NCI-H187 (cell line): ENCODE measurements at regions not wholly inside any gene's neighbourhood (a gene's known extent, or its start where the extent isn't known, plus 50 kb on each side); places are given as distances from the start of the nearest gene placed in this dataset.

ENCODE experiments used
- DNase-seq, 2 experiments: peaks; one replicate each; lab custom pipeline; 2025; lab: John Stamatoyannopoulos, UW

DNA sequence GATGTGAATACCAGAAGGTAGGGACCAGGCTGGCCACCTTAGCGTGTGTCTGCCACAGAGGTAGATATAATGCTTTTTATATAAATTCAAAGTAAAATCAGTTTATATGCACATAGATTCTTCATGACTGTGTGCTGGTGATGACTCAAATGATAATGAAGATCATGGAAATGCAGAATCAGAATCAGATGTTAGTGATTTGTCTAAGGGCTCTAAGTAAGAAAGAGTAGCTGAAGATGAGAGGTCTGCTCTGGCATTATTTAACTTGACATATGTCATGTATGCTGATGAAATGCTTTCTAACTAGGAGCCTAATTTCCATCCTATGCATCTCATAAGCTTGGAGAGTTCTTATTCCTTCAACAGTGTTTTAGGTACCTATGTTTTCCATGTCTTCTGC lies 50.3 kb upstream of the DPH6 start:
- DNase-seq = no peak

DNA sequence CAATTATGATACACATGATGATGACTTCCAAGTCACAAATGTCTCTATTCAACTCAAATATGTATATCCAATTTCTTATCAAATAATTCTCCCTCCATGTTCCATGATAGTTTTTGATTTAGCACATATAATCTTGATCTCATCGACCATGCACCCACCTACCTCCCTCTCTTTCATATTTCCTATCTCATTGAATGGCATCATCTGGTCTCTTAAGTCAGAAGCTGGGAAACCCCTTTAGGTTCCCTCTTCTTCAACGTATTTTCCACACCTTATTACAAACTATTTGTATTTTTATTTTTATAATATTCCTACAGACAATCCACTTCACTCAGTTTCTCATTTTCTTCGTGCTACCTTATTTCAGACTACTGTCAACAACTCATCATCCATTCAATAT lies 56.9 kb upstream of the DPH6 start:
- no peak for DNase-seq

DNA sequence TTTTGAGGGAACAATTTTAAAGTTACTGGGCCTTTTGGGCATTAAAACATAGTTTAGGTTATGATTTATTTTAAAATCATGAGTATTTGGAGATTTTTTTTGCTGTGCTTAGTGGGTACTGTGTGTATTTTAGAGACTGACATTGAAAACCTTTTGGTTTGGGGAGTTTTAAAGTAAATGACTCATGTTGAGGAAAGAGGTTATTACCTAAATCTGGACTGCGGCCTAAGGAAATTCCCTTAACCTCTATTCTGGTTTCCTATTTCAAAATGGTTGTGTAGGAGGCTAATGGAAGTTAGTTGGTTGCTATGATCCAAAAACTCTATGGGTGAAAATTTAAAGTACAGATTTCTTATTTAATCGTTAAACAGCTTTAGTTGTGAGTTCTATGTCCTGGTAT lies 57.3 kb upstream of the DPH6 start:
- DNase-seq = no peak

DNA sequence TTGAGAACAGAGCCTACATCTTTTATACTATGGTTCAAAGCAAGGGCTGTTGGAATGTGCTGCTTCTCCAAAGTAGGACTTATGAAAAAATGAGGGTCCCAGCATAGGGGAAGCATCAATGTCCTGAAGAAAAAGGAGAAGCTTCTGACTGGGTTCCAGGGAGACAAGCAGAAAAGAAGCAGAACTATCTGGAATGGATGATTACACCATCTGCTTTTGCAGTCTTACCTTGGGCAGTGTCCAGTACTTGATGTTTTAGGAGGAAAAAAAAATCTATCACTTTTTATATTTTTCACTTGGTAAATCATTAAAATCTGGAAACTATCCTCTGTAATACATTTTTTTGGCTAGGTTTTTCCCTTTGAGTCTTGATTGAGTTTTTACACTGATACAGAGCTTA lies 57.9 kb upstream of the DPH6 start:
- no peak for DNase-seq

- no peak for DNase-seq
Measured at GRCh38 chr15:35605764-35606449, 59.9 kb upstream of the DPH6 start.

GRCh38 chr15:35606450-35606779 lies 60.5 kb upstream of the DPH6 start:
- DNase-seq = no peak

DNA sequence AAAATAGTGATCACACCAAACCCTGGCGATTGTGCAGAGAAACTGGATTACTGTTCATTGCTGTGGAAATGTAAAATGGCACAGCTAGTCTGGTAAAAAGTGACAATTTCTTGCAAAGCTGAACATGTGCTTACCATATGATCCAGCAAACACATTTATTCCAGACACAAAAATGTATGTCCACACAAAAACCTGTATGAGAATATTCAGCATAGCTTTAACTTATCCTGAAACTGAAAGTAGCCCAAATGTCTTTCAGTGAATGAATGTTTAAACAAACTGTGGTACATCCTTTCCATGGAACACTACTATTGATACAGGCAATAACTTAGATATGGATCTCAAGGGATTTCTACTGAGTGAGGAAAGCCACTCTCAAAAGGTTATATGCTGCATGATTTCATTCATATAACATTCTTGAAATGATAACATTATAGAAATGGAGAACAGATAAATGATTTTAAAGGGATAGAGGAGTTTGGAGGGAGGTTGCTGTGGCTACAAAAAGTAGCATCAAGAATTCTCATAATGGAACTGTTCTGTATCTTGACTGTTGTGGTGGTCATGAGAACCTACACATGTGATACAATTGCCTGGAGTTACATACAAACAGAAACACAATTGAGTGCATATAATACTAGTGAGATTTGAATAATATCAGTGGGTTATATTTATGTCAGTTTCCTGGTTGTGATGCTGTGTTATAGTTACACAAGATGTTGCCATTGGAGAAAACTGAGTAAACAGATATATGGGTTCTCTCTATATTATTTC lies 70.7 kb upstream of the DPH6 start:
- no peak for DNase-seq

- DNase-seq = no peak
Measured at GRCh38 chr15:35618260-35619188, 72.6 kb upstream of the DPH6 start.

DNA sequence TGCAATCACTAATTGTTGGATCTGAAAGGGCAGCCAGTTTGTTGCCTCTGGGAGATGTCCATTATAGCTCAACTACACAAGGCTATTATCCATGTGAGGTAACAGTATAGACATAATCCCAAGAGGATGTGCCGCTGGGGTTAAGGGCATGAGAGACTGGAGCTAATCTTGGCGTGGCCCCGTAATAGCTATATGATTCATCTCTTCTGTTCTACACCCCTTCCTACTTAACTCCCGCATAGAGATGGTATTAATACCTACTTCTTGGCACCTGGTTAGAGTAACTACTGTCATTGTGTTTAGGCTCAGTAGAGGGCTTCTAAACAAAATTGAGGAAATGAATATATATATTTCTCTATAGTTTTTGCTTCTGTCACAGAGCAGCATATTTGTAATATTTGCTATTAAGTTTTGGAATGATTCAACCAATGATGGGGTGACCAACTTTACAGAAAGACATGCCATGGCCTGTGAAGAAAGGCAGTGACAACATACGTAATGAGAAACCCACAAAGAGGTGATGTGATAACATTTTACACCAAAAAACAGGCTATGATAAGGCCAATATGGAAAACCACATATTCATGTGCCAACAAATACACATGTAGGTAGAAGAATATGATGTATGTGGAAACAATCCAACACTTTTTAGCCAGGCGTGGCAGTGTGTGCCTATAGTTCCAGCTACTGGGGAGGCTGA lies 76.8 kb upstream of the DPH6 start:
- DNase-seq = no peak

DNA sequence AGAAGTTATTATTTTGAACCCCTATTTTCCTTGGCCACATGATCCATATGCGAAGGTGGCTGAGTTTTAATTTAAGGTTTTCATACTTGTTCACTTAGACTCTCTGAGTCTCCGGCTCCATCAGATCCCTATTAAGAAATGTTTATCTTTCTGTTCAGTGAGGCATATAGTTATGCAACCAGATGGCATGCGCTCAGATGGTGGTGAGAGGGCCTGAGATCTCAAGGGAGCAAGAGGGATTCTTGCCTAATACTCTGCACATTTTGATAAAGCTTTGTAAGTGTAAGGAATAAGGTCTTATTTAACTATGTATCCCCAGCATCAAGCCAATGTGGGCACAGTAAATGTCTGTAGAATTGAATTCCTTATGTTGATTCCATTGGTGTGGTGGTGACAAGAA lies 78.9 kb upstream of the DPH6 start:
- no peak for DNase-seq

DNA sequence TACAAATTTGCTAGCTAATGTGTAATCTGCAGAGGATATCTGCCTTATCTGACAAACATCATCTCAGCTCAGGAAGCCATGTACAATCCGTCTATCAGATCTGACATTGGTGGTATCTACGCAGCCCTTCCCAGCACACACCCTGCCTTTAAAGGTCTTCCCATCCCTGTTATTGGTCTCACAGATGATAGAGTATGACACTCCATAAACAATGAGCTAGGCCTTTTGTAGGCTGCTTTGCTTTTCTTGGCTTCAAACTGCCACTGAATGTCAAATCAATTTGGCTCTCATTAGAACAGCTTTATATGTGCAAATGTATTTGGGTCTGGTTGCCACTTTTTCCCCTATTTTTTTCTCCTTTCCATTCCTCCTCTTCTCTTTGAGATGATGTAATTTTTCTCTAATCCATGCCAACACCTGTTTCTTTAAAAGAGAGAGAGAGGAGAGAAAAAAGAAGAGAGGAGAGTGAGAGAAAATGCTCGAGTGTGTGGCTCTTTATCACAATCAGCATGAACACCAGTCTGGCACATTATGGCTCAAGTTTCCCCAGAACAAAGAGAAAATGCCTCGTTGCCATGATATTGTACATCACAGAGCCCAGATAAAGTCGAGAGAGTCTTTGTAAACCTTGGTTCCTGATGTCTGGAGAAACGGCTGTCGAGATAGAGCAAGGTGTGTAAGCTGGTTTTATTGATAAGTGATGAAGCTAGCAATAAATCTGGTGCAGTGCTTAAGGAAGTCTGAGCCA lies 80.8 kb upstream of the DPH6 start:
- DNase-seq = peak in 1 of 2 experiments; percentile 2

- no peak for DNase-seq
Measured at GRCh38 chr15:35627696-35628095, 81.7 kb upstream of the DPH6 start.

- no peak for DNase-seq
Measured at GRCh38 chr15:35629766-35630165, 83.8 kb upstream of the DPH6 start.

DNA sequence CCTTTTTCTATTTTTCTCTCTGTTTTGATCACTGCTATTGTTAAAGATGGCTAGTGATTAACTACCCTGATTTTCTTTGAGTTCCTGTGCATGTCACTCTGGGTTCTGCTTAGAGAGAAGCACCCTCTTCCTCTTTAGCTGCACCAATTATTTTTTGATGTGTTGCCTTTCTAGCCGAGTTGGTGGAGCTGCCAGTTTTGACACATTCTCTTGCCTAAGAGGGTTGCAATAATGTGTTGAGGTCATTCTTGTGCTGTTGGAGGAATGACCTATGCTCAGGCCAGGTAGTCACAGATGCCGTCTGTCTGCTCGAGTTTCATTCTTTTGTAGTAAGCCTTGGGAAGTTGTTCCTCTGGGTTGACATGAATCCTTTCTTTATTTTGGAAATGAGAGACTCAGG lies 84.6 kb upstream of the DPH6 start:
- no peak for DNase-seq

DNA sequence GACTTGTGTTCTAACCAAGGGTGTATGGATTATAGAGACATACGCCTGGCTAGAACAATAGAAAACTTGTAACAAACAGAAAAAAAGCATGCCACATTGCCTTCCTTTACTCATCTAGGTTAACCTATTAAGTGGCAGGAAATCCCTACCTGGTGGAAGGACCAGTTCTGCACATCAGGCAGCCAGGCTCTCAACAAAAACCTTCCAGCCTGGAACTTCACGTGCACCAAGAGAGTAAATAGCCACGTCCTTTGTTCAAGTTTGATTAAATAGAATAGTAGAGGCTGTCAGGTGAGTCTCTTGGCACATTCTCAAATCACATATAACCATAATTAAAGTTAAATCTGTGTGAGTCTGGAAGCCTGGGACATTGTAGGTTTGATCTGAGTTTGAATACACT lies 85.0 kb upstream of the DPH6 start:
- DNase-seq = no peak

- DNase-seq = no peak
Measured at GRCh38 chr15:35633677-35634076, 87.7 kb upstream of the DPH6 start.

GRCh38 chr15:35646790-35647189 lies 100.8 kb upstream of the DPH6 start:
- DNase-seq = no peak

DNA sequence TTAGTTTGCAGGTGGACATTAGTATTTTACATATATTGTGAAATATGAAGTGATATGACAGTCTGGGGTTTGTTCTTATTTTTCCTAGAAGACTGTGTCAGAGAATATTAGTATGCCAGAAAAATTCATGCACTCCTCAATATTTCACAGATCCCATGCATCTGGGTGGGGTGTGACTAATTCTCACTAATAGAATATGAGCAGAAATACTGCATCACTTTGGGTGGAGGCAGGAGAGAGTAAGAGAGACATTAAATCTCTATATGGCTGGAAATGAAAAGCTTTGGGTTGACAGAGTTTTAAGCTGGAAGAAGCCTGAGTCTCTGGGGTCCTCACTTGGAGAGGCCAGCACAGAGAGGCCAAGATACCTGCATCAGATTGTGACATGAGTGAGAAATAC lies 101.3 kb upstream of the DPH6 start:
- no peak for DNase-seq

- no peak for DNase-seq
Measured at GRCh38 chr15:35648941-35649340, 103.0 kb upstream of the DPH6 start.

GRCh38 chr15:35649575-35649974 lies 103.6 kb upstream of the DPH6 start:
- DNase-seq = no peak

GRCh38 chr15:35654332-35654731 lies 108.4 kb upstream of the DPH6 start:
- DNase-seq = no peak
